ENCODE measurements at regions not wholly inside any gene's neighbourhood (a gene's known extent, or its start where the extent isn't known, plus 50 kb on each side); places are given as distances from the start of the nearest gene placed in this dataset.
"Not testable (repeated sequence)": the region's sequence is repeated elsewhere in the genome, so short reads cannot be mapped to it uniquely, and the experiment has no call there.

DNA sequence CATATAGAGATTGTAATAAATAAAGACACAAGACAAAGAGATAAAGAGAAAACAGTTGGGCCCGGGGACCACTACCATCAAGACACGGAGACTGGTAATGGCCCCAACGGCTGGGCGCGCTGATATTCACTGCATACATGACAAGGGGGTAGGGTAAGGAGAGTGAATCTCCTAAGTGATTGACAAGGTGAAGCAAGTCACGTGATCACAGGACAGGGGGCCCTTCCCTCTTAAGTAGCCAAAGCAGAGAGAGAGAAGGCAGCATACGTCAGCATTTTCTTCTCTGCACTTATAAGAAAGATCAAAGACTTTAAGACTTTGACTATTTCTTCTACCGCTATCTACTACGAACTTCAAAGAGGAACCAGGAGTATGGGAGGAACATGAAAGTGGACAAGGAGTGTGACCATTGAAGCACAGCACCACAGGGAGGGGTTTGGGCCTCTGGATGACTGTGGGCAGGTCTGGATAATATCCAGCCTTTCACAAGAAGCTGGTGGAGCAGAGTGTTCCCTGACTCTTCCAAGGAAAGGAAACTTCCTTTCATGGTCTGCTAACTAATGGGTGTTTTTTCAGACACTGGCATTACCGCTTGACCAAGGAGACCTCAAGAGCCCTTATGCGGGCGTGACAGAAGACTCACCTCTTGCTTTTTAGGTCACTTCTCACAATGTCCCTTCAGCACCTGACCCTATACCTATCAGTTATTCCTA lies 75.6 kb downstream of the MRPL39 start:
- DNase-seq (ENCODE audit: missing footprints); intact Hi-C loops (cut with DNase I): not testable (repeated sequence)

DNA sequence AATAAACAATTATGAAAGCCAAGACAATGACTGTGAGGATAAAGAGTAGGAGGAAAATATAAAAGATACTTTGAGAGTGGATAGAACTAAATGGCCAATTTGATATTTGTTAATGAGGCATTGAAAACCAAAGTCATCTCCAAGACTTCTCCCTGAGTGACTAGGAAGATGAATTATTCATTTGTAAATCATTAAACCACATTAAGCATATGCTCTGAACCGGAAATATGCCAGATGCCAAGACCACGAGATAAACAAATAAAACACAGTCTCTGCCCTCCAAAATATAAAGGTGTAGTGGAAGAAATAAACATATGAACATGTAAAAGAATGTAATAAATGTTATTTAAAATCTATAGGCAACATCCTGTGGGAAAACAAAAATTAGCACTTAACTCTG lies 78.8 kb downstream of the MRPL39 start:
- ATAC-seq = no peak
- DNase-seq (ENCODE audit: missing footprints) = no peak
- intact Hi-C loops (cut with DNase I) = no loop called here

More for the DNA sequence above, 75.6 kb downstream of the MRPL39 start:
- not testable (repeated sequence) for ATAC-seq

DNA sequence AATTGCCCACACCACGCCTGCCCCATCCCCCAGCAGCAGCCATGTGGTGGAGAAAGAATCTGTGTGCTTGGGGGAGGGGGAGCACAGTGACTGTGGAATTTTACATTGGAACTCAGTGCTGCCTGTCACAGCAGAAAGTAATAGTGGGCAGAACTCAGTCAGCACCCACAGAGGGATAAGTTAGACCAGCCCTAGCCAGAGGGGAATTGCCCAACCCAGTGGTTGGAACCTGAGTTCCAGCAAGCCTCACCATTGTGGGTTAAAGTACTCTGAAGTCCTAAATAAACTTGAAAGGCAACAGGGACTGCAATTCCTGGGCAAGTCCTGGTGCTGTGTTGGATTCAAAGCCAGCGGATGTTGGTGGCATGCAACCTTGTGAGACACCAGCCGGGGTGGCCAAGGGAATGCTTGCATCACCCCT lies 88.8 kb downstream of the MRPL39 start:
- DNase-seq (ENCODE audit: missing footprints) = no peak
- intact Hi-C loops (cut with DNase I) = no loop called here
- no peak for ATAC-seq

DNA sequence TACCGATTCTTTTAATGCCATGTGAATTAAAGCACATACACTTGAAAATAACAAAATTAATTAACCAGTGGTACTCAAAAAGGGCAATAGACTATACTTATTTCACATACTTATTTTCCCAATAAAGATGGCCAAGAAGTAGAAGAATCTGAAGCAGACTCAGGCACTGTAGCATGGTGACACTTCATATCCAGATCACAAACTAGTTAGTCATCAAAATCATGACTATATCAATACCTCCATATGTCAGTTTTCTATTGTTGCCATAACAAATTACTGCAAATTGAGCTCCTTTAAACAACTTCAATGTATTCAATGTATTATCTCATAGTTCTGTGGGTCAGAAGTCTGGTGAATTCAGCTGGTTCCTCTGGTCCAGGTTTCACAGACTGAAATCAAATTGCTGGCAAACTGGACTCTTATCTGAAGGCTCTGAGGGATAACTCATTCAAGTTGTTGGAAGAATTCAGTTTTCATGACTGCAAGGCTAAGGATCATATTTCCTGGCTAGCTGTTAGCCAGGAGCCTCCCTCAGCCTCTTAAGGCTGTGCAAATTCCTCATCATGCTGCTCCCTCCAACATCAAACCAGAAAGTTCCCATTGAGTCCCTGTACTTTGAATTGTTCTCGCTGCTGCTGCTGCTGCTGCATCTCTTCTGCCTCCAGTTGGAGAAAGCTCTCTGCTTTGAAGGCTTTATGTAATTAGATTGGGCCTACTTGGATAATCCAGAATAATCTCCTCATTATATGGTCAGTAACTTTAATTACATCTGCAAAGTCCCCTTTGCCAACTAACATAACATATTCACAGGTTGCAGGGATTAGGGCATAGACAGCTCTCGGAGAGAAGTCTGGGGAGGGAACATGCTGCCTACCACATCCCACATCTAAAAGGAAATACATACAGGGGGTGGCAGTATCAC lies 91.5 kb downstream of the MRPL39 start:
- ATAC-seq (no peak), DNase-seq (ENCODE audit: missing footprints) (no peak)
- intact Hi-C loops (cut with DNase I) = no loop called here

DNA sequence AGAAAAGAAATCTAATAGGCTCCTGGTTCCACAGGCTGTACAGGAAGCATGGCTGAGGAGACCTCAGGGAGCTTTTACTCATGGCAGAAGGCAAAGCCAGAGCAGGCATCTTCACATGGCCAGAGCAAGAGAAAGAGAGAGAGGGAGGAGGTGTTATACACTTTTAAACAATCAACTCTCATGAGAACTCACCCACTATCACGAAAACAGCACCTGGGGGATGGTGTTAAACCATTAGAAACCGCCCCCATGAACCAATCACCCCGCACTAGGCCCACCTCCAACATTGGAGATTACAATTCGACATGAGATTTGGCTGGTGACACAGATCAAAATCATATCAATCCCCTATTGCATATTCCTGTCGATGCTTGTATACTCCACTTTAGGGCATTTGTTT lies 93.5 kb downstream of the MRPL39 start:
- no peak for ATAC-seq
- no peak for DNase-seq (ENCODE audit: missing footprints)
- intact Hi-C loops (cut with DNase I) = no loop called here

DNA sequence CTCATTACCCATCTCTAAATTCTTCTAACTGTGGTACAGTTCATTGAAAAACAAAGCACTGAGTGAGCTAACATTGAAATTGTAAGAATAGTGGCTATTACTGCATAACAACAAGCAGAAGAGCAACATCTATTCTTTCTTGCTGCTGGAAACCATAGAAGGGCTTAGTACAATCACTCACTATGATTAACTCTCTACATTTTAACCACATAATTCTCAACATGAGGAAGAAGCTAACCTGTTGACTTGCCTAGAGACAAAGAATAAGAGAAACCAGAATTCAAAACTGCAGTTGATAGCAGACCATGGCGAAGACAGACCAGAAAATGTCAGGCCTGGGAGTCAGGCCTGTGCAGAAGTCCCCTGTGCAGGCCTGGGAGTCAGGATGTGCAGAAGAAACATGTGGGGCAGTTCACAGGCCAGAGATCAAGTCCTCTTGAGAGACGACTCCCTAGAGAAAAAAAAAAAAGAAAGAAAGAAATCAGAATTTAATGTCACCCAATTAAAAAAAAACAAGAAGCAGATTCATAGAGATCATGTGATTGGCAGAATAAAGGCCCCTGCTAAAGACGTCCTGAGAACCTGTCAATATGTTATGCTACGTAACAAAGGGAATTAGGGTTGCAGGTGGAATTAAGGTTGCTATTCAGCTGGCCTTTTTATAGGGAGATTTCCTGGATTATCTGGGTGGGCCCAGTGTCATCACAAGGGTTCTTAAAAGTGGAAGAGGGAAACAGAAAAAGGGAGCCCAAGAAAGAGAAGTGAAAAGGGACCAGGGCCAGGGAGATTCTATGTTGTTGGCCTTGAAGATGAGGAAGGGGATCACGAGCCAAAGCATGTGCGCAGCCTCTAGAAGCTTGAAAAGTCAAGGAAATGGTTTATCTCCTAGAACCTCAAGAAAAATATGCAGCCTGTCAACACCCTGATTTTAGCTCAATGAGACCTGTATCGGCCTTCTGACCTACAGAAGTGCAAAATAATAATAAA lies 94.9 kb downstream of the MRPL39 start:
- intact Hi-C loops (cut with DNase I) = no loop called here
- DNase-seq (ENCODE audit: missing footprints) = no peak
- no peak for ATAC-seq

DNA sequence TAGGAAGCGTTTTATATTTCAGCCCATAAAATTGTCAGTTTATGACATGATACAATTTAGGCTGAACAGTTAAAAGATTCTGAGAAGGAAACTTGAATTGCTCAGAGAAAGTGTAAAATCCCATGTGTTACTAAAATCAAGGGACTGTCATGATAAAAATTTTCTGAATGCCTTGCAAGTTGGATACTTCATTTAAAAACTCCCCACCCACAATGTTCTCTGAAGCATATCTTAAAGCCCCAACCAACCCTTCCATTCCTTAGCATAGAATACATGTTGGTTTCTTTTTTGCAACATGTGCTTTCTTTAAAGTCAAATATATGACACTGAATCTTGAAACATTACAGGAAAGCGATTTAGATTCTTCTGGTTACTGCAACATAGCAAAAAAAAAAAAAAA lies 97.4 kb downstream of the MRPL39 start:
- intact Hi-C loops (cut with DNase I) = no loop called here
- no peak for DNase-seq (ENCODE audit: missing footprints)
- no peak for ATAC-seq

DNA sequence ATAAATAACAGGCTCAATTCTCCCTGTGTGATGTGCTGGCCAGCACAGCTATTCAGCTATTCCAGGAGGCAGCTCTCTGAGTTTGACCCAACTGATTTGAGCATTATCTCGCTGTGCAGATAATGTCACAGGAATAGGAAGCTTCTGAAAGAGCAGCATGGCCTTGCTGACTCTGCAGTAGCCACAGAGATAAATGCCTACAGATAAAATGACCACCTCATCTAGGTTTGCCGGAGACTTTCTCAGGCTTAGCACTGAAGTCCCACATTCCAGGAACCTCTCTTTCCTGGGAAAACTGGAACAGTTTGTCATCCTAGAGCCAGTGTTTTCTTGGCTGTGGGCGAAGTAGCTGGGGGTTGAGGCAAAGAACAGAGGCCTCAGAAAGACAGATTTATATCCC lies 98.9 kb downstream of the MRPL39 start:
- no peak for ATAC-seq
- intact Hi-C loops (cut with DNase I) = no loop called here
- no peak for DNase-seq (ENCODE audit: missing footprints)

DNA sequence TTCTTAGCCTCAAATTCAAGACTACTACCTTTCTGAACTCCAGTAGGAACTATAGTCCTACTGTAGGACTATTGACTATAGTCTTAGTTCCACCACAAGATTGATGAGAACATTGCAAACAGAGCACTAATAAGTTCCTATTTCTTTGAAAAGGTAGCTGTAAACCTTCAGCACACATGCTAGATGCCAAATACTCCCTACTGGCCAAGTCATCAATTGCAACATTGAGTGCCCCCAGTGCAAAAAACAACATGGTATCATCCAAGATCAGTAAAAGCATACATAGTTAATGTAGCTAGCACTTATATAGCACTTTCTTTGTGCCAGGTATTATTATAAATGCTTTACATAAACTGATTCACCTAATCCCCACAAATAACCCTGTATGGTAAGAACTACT lies 99.8 kb downstream of the MRPL39 start:
- ATAC-seq (no peak), DNase-seq (ENCODE audit: missing footprints) (no peak)
- intact Hi-C loops (cut with DNase I) = no loop called here

DNA sequence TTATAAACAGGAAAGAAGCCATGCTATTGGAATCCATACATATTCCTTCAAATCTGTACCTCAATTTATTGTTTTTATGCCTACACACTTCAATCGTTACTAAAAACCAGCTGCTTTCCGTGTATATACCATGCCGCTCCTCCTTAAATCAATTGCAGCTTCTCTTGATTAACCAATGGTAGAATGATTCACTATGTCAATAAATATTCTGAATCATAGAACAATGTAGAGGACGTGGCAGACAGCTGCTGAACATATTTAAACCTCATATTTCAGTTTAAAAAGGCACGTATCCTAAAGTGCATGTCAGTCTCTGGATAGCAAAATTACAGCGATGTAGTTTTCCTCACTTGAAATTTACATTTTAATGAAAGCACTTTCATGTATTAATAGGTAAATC lies 100.4 kb downstream of the MRPL39 start:
- intact Hi-C loops (cut with DNase I) = no loop called here
- ATAC-seq (no peak), DNase-seq (ENCODE audit: missing footprints) (no peak)

DNA sequence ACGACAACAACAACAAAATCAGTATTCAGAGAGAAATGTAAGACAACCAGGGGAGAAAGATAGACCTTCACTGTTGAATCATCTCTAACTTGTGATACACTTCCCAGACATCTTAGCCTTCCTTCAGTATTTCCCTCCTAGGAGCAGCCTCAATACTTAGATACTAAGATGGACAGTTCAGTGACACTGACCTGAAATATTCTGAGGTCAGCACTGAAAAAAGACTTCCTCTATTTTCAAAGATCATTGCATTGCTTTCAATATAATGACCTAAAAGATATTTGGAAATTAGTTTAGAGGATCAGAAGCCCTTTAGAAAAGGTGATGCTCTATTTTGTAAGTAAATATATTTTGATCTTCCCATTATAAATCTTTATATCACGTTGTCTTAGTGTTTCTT lies 101.0 kb downstream of the MRPL39 start:
- ATAC-seq = no peak
- DNase-seq (ENCODE audit: missing footprints) = no peak
- intact Hi-C loops (cut with DNase I) = no loop called here

DNA sequence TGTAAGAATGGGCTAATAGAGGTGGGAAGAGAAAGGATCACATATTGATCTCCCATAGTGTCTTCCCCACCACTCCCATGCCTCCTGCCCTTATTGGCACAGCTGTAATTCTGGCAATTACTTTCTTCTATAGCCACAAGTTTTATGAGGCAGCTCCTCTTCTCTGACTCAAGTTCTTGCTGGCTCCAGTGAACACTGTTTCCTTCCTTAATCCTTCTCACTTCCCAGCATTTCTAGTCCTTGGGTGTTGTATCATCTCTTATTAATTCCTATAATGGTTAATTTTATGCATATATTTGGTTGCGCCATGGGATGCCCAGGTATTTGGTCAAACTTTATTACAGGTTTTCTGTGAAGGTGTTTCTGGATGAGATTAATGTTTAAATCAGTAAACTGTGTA lies 103.3 kb downstream of the MRPL39 start:
- intact Hi-C loops (cut with DNase I) = no loop called here
- DNase-seq (ENCODE audit: missing footprints) (no peak), ATAC-seq (no peak)

DNA sequence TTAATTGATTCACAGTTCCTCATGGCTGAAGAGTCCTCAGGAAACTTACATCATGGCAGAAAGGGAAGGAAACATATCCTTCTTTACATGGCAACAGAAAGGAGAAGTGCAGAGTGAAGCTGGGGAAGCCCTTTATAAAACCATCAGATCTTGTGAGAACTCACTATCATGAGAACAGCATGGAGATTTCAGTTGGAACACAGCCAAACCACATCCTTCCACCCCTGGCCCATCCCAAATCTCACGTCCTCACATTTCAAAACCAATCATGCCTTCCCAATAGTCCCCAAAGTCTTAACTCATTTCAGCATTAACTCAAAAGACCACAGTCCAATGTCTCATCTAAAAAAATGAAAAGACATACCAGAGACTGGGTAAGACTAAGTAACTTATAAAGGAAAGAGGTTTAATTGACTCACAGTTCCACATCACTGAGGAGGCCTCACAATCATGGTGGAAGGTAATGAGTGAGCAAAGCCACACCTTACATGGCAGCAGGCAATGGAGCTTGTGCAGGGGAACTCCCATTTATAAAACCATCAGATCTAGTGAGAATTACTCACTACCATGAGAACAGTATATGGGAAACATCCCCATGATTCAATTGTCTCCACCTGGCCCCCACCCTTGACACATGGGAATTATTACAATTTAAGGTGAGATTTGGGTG lies 105.2 kb downstream of the MRPL39 start:
- ATAC-seq (peak; percentile 23), DNase-seq (ENCODE audit: missing footprints) (no peak)
- intact Hi-C loops (cut with DNase I) = no loop called here

DNA sequence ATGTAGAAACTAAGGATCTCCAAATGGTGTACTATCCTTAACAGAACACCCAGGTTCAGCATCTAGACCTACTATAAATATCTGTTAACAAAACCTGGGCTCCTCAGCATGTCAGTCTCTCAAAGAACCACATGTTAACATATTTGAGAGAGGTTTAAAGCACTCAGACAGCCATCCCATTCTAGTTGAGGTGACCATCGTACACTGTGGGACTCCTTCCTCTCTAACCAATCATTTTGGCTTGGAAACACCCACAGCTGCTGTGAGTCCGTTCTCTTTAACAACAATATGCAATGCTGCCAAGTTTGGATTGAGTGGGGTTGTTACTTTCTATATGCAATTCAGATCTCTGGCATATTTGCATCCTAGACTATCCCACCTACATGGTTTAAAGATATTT lies 105.8 kb downstream of the MRPL39 start:
- DNase-seq (ENCODE audit: missing footprints) (no peak), ATAC-seq (peak; percentile 34)
- intact Hi-C loops (cut with DNase I) = no loop called here

DNA sequence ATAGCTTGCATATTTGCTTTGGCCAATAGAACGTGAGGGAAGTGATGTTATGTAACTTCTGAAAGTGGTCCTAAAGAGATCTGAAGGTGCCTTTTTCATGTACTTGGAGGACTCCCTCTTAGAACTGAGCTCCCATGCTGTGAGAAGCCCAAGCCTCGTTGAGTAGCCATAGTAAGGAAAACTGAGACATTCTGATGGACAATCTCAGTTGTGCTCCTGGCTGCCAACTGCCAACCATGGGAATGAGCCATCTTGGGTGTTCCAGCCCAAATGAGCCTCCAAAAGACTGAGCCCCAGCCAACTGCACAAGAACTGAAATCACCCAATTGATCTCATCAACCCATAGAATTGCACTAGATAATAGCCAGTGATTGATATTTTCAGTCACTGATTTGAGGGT lies 106.7 kb downstream of the MRPL39 start:
- DNase-seq (ENCODE audit: missing footprints) (no peak), ATAC-seq (no peak)
- intact Hi-C loops (cut with DNase I) = no loop called here

DNA sequence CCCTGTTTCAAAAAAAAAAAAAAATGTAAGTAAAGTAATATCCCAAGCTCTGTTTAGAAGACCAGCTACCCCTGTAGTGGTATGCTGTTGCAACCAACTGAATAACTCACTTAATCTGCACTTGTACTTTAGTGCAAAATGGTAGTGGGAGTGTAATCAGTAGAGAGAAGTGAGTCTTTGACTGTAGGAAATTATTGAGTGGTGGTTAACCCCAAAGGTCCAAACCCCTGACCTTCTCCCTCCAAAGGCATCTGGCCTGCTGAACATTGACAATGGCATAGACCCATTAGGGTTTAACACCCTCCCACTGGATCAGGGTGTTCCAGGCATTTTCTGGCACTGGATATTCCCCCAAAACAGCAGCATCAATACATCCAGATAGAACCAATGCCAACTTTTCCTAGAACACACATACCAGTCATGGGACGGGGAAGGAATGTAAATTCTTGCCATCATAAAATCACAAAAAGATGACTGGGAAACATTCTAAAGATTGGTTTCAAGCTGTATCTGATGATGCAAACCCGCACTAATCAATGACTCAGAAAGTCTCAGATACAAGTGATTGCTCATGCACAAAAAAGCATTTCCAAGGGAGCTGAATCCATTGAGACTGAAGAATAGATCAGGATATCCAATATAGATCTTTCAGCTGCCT lies 110.3 kb downstream of the MRPL39 start:
- intact Hi-C loops (cut with DNase I) = no loop called here
- ATAC-seq (no peak), DNase-seq (ENCODE audit: missing footprints) (no peak)

DNA sequence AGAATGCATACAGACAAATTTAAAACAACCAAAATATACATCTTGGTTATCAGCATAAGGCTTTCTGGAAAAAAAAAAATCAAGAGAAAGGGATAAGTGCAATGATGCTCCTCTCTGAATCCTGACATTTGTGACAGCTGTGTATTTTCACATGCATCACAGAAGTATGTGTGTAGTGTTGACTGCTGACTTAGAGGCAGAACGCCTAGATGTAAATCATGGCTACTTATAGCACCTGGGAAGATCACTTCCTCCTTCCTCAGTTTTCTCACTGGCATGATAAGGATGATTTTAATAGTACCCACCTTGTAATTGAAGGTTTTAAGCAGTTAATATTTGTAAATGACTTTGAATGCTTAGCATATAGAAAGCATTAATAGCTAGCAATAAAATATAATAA lies 112.5 kb downstream of the MRPL39 start:
- no peak for DNase-seq (ENCODE audit: missing footprints)
- no peak for ATAC-seq
- intact Hi-C loops (cut with DNase I) = no loop called here

DNA sequence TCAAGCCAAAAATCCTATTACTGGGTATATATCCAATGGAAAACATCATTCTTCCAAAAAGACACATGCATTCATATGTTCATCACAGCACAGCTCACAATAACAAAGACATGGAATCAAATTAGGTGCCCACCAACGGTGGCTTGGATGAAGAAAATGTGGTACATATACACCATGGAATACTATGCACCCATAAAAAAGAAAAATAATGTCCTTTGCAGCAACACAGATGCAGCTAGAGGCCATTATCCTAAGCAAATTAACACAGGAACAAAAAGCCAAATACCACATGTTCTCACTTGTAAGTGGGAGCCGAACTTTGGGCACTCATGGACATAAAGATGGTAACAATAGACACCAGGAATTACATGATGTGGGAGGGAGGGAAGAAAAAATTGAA lies 113.6 kb downstream of the MRPL39 start:
- DNase-seq (ENCODE audit: missing footprints) = no peak
- intact Hi-C loops (cut with DNase I) = no loop called here
- no peak for ATAC-seq

Measured in Right ventricle myocardium inferior (tissue), 1 donor.